GM12892 (cell line): ENCODE measurements at regions not wholly inside any gene's neighbourhood (a gene's known extent, or its start where the extent isn't known, plus 50 kb on each side); places are given as distances from the start of the nearest gene placed in this dataset.

Experiments used
- POLR2A ChIP-seq: IDR thresholded peaks from 2 replicates; pipeline ENCODE4 v1.6.1; 2011; ENCODE audit warnings: low read depth, low read length, control low read depth
- POLR2AphosphoS5 ChIP-seq: IDR thresholded peaks from 2 replicates; pipeline ENCODE4 v1.6.1; 2011; ENCODE audit warnings: low read depth, low read length, control low read depth
- TAF1 ChIP-seq: IDR thresholded peaks from 2 replicates; pipeline ENCODE4 v1.6.1; 2011; ENCODE audit warnings: low read depth, mild to moderate bottlenecking, control low read depth, low read length, borderline replicate concordance

DNA sequence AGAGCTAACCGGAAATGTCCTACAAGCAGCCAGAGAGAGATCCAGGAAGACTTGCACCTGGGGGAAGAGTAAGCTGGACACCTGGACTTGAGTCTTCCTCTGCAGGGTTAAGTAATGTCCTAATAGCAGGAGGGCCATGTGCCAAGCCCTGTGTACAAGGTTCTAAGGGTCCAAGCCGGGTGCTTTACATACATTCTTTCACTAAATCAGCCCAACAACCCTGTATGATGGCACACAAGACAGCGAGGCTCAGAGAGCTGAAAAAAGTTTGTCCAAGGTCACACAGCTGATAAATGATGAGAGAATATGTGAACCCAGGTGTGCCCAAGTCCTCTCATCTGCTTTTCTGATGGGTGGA is 215.1 kb upstream of the CDYL start:
- TF ChIP-seq POLR2AphosphoS5 (no peak), POLR2A (no peak), TAF1 (no peak)
